ENCODE measurements at regions not wholly inside any gene's neighbourhood (a gene's known extent, or its start where the extent isn't known, plus 50 kb on each side); places are given as distances from the start of the nearest gene placed in this dataset.

- H3K36me3 ChIP-seq, result no peaks in the 10 kb centered on the region
- no peak for DNase-seq (ENCODE audit: low spot score)
- H3K9me3 ChIP-seq, result no peaks in the 10 kb centered on the region
- no peaks in the 10 kb centered on the region for H3K27me3 ChIP-seq
- no peak for TF ChIP-seq CTCF (IDR thresholded peaks at IDR 0.05)
- no peak overlapping the region for H3K27ac ChIP-seq
- no peak overlapping the region for H3K4me3 ChIP-seq
- peaks cover 0 to 10% of the 10 kb centered on the region in 2 donors for H3K4me1 ChIP-seq
Measured at GRCh38 chr6:105911106-105911629, 175.0 kb upstream of the PRDM1 start.

GRCh38 chr6:105909106-105909505 is 177.0 kb upstream of the PRDM1 start:
- Histone ChIP-seq H3K27me3 (no peaks in the 10 kb centered on the region), H3K4me1 (peaks cover 0 to 10% of the 10 kb centered on the region in 2 donors), H3K9me3 (no peaks in the 10 kb centered on the region), H3K4me3 (no peak overlapping the region), H3K27ac (no peak overlapping the region), H3K36me3 (no peaks in the 10 kb centered on the region)
- TF ChIP-seq CTCF (IDR thresholded peaks at IDR 0.05), result no peak
- no peak for DNase-seq (ENCODE audit: low spot score)

GRCh38 chr6:105907991-105908390 is 178.1 kb upstream of the PRDM1 start:
- H3K9me3 ChIP-seq, result no peaks in the 10 kb centered on the region
- no peak overlapping the region for H3K4me3 ChIP-seq
- TF ChIP-seq CTCF (IDR thresholded peaks at IDR 0.05), result no peak
- H3K36me3 ChIP-seq, result no peaks in the 10 kb centered on the region
- no peaks in the 10 kb centered on the region for H3K27me3 ChIP-seq
- H3K27ac ChIP-seq, result no peak overlapping the region
- H3K4me1 ChIP-seq, result peaks cover 0 to 10% of the 10 kb centered on the region in 2 donors
- DNase-seq (ENCODE audit: low spot score), result no peak

GRCh38 chr6:105907301-105907700 is 178.8 kb upstream of the PRDM1 start:
- no peak for DNase-seq (ENCODE audit: low spot score)
- Histone ChIP-seq H3K9me3 (no peaks in the 10 kb centered on the region), H3K4me1 (peaks cover 0 to 13% of the 10 kb centered on the region in 2 donors), H3K36me3 (no peaks in the 10 kb centered on the region), H3K27ac (no peak overlapping the region), H3K4me3 (no peak overlapping the region), H3K27me3 (no peaks in the 10 kb centered on the region)
- no peak for TF ChIP-seq CTCF (IDR thresholded peaks at IDR 0.05)

- Histone ChIP-seq H3K36me3 (no peaks in the 10 kb centered on the region), H3K27ac (no peak overlapping the region), H3K4me3 (no peak overlapping the region), H3K9me3 (no peaks in the 10 kb centered on the region), H3K27me3 (no peaks in the 10 kb centered on the region), H3K4me1 (peaks cover 0 to 3% of the 10 kb centered on the region in 2 donors)
- TF ChIP-seq CTCF (IDR thresholded peaks at IDR 0.05), result no peak
- DNase-seq (ENCODE audit: low spot score), result no peak
Measured at GRCh38 chr6:105902401-105903031, 183.6 kb upstream of the PRDM1 start.

GRCh38 chr6:105901583-105901982 is 184.6 kb upstream of the PRDM1 start:
- H3K4me3 ChIP-seq, result no peak overlapping the region

More at GRCh38 chr6:105901583-105901982, 184.6 kb upstream of the PRDM1 start:
- no peaks in the 10 kb centered on the region for H3K27me3 ChIP-seq
- H3K9me3 ChIP-seq, result no peaks in the 10 kb centered on the region
- TF ChIP-seq CTCF (IDR thresholded peaks at IDR 0.05), result no peak
- H3K27ac ChIP-seq, result no peak overlapping the region
- H3K36me3 ChIP-seq, result no peaks in the 10 kb centered on the region
- DNase-seq (ENCODE audit: low spot score), result no peak
- peaks cover 0 to 3% of the 10 kb centered on the region in 2 donors for H3K4me1 ChIP-seq
